ENCODE measurements at regions not wholly inside any gene's neighbourhood (a gene's known extent, or its start where the extent isn't known, plus 50 kb on each side); places are given as distances from the start of the nearest gene placed in this dataset.

GRCh38 chr5:2840372-2840915 is 89.0 kb upstream of the IRX2 start:
- ChIA-PET POLR2A (no interaction called here), CTCF (no interaction called here)
- Histone ChIP-seq H3K36me3 (ENCODE audit: control insufficient read depth, insufficient read depth, low read length) (no peaks in the 10 kb centered on the region), H3K4me3 (ENCODE audit: low read depth in 2 of 2, low read length in 2 of 2) (no peak overlapping the region), H3K27me3 (ENCODE audit: control insufficient read depth, insufficient read depth, low read length) (no peaks in the 10 kb centered on the region), H3K27ac (ENCODE audit: low read length) (no peak overlapping the region), H3K9me3 (ENCODE audit: control insufficient read depth, insufficient read depth, low read depth, low read length) (no peaks in the 10 kb centered on the region), H3K4me1 (ENCODE audit: control insufficient read depth, insufficient read depth, low read length) (no peaks in the 10 kb centered on the region)
- intact Hi-C loops (cut with micrococcal nuclease; ENCODE audit: unreplicated experiment): no loop called here
- no peak for TF ChIP-seq SIN3A (IDR thresholded peaks at IDR 0.05; ENCODE audit: borderline replicate concordance, insufficient read depth, low read depth, low read length)
- TF ChIP-seq TCF7L2 (IDR thresholded peaks at IDR 0.05; ENCODE audit: low read depth, low read length): no peak
- no peak for TF ChIP-seq POLR2AphosphoS5 (IDR thresholded peaks at IDR 0.05; ENCODE audit: low read depth, low read length)
- TF ChIP-seq CTCF (IDR thresholded peaks at IDR 0.05): no peak
- no peak for TF ChIP-seq REST (IDR thresholded peaks at IDR 0.05; ENCODE audit: insufficient read depth in 1 of 2, low read depth in 2 of 2, low read length in 1 of 2)
- in situ Hi-C loops (cut with HindIII; ENCODE audit: low pct_unique_long_range_greater_than_20kb, low sequenced_read_pairs): no loop called here
- no TSS peak for BruUV-seq (replicated peaks)
- no peak for ATAC-seq
- DNase-seq (ENCODE audit: low read depth, low spot score): no peak

GRCh38 chr5:2836133-2836532 is 84.7 kb upstream of the IRX2 start:
- DNase-seq (ENCODE audit: low read depth, low spot score) (no peak), ATAC-seq (no peak)
- H3K9me3 ChIP-seq (ENCODE audit: control insufficient read depth, insufficient read depth, low read depth, low read length): no peaks in the 10 kb centered on the region
- BruUV-seq (replicated peaks): no TSS peak
- POLR2A ChIA-PET: no interaction called here
- H3K36me3 ChIP-seq (ENCODE audit: control insufficient read depth, insufficient read depth, low read length): no peaks in the 10 kb centered on the region
- no peak overlapping the region for H3K4me3 ChIP-seq (ENCODE audit: low read depth in 2 of 2, low read length in 2 of 2)
- 0 out of 2 replicates have a peak, but pooled peaks cover 2% of the 10 kb centered on the region for H3K27me3 ChIP-seq (ENCODE audit: control insufficient read depth, insufficient read depth, low read length)
- H3K27ac ChIP-seq (ENCODE audit: low read length): no peak overlapping the region
- intact Hi-C loops (cut with micrococcal nuclease; ENCODE audit: unreplicated experiment) (no loop called here), in situ Hi-C loops (cut with HindIII; ENCODE audit: low pct_unique_long_range_greater_than_20kb, low sequenced_read_pairs) (no loop called here)
- CTCF ChIA-PET: no interaction called here
- H3K4me1 ChIP-seq (ENCODE audit: control insufficient read depth, insufficient read depth, low read length): no peaks in the 10 kb centered on the region
- TF ChIP-seq TCF7L2 (IDR thresholded peaks at IDR 0.05; ENCODE audit: low read depth, low read length): no peak

GRCh38 chr5:2833556-2833955 is 82.1 kb upstream of the IRX2 start:
- TF ChIP-seq POLR2AphosphoS5 (IDR thresholded peaks at IDR 0.05; ENCODE audit: low read depth, low read length) (no peak), REST (IDR thresholded peaks at IDR 0.05; ENCODE audit: insufficient read depth in 1 of 2, low read depth in 2 of 2, low read length in 1 of 2) (no peak), TCF7L2 (IDR thresholded peaks at IDR 0.05; ENCODE audit: low read depth, low read length) (no peak), SIN3A (IDR thresholded peaks at IDR 0.05; ENCODE audit: borderline replicate concordance, insufficient read depth, low read depth, low read length) (no peak), CTCF (IDR thresholded peaks at IDR 0.05) (no peak)
- in situ Hi-C loops (cut with HindIII; ENCODE audit: low pct_unique_long_range_greater_than_20kb, low sequenced_read_pairs): no loop called here
- no peak overlapping the region for H3K27ac ChIP-seq (ENCODE audit: low read length)
- H3K4me3 ChIP-seq (ENCODE audit: low read depth in 2 of 2, low read length in 2 of 2): no peak overlapping the region
- no peaks in the 10 kb centered on the region for H3K9me3 ChIP-seq (ENCODE audit: control insufficient read depth, insufficient read depth, low read depth, low read length)
- CTCF ChIA-PET: no interaction called here
- POLR2A ChIA-PET: no interaction called here
- no peak for ATAC-seq
- no peaks in the 10 kb centered on the region for H3K36me3 ChIP-seq (ENCODE audit: control insufficient read depth, insufficient read depth, low read length)
- no peaks in the 10 kb centered on the region for H3K4me1 ChIP-seq (ENCODE audit: control insufficient read depth, insufficient read depth, low read length)
- H3K27me3 ChIP-seq (ENCODE audit: control insufficient read depth, insufficient read depth, low read length): 0 out of 2 replicates have a peak, but pooled peaks cover 2% of the 10 kb centered on the region
- intact Hi-C loops (cut with micrococcal nuclease; ENCODE audit: unreplicated experiment): no loop called here
- BruUV-seq (replicated peaks): no TSS peak
- no peak for DNase-seq (ENCODE audit: low read depth, low spot score)

Data from Panc1 (cell line).